B cell (primary cell): ENCODE measurements at regions not wholly inside any gene's neighbourhood (a gene's known extent, or its start where the extent isn't known, plus 50 kb on each side); places are given as distances from the start of the nearest gene placed in this dataset.

Experiments used
- ATAC-seq: fragments of 200-7000 bp; cut with Tn5 transposase; one replicate; pipeline ENCODE4 v1.10.0; 2021; ENCODE audit warnings: low read depth, mild to moderate bottlenecking, moderate number of reproducible peaks, moderate library complexity
- CTCF ChIA-PET: fragments of 350-600 bp; sonication (Branson Sonifier 250); formaldehyde crosslinking; loops from one replicate; lab custom pipeline; 2021; ENCODE audit warnings: antibody characterized with exemption, inconsistent platforms; lab: Charles Lee
- POLR2A ChIA-PET: fragments of 350-600 bp; sonication (Branson Sonifier 250); formaldehyde crosslinking; loops from one replicate; lab custom pipeline; 2021; ENCODE audit warnings: antibody characterized with exemption; lab: Charles Lee
- DNase-seq: peaks from one replicate; pipeline ENCODE4 v3.0.0; 2013
- H2AFZ ChIP-seq: 2 replicates; pipeline ENCODE4 v1.6.1; 2012; ENCODE audit warnings: mild to moderate bottlenecking, low read depth, low read length; ENCODE audit not compliant: insufficient read depth, poor library complexity, severe bottlenecking
- H3K27ac ChIP-seq, 2 donors: 1 replicate in 1 of 2; 2 replicates in 1 of 2; pipeline ENCODE4 v1.5.1; 2012 to 2013; ENCODE audit warnings: low read length in 2 of 2, mild to moderate bottlenecking in 2 of 2, moderate library complexity in 1 of 2
- H3K27me3 ChIP-seq, 4 experiments: fragments of 200-600 bp in 1 of 4; sonication (generic) in 1 of 4; replicated peaks in 1 of 4; 1 replicate in 2 of 4; 2 replicates in 2 of 4; pipeline versions ENCODE4 v1.6.1 to v1.7.0; 2013 to 2016; ENCODE audit warnings: low read length in 3 of 4, mild to moderate bottlenecking in 2 of 4, mixed read lengths in 1 of 4, moderate library complexity in 1 of 4; ENCODE audit not compliant: insufficient read depth in 4 of 4, control insufficient read depth in 3 of 4; ENCODE audit errors: control extremely low read depth in 1 of 4
- H3K36me3 ChIP-seq, 2 experiments: replicated peaks in 1 of 2; 1 replicate in 1 of 2; 2 replicates in 1 of 2; pipeline versions ENCODE4 v1.6.1 to v1.7.1; 2013; ENCODE audit warnings: low read length in 1 of 2; ENCODE audit not compliant: insufficient read depth in 2 of 2, control insufficient read depth in 1 of 2; ENCODE audit errors: control extremely low read depth in 1 of 2, extremely low read depth in 1 of 2
- H3K4me1 ChIP-seq, 2 donors: fragments of 200-600 bp in 1 of 2; sonication (generic) in 1 of 2; 1 replicate in 1 of 2; 2 replicates in 1 of 2; pipeline versions ENCODE4 v1.5.1 to v1.6.1; 2013 to 2017; ENCODE audit warnings: low read length in 2 of 2; ENCODE audit not compliant: control insufficient read depth in 2 of 2, insufficient read depth in 2 of 2
- H3K4me2 ChIP-seq: replicated peaks from 2 replicates; pipeline ENCODE3; 2012; ENCODE audit warnings: mild to moderate bottlenecking, low read depth, low read length; ENCODE audit not compliant: poor library complexity, severe bottlenecking
- H3K4me3 ChIP-seq, 5 experiments: fragments of 200-600 bp in 1 of 5; sonication (generic) in 1 of 5; 1 replicate in 3 of 5; 2 replicates in 2 of 5; pipeline versions ENCODE4 v1.5.1 to v1.7.0; 2011 to 2016; ENCODE audit warnings: low read length in 4 of 5, mild to moderate bottlenecking in 4 of 5, low read depth in 2 of 5, control low read depth in 1 of 5, moderate library complexity in 1 of 5; ENCODE audit not compliant: insufficient read depth in 1 of 5; ENCODE audit errors: control extremely low read depth in 1 of 5, extremely low read depth in 1 of 5
- H3K79me2 ChIP-seq: fragments of 200-600 bp; sonication (generic); one replicate; pipeline ENCODE4 v1.6.0; 2016; ENCODE audit warnings: low read length; ENCODE audit not compliant: control insufficient read depth, insufficient read depth
- H3K9ac ChIP-seq: fragments of 200-600 bp; sonication (generic); 2 replicates; pipeline ENCODE4 v1.6.1; 2017; ENCODE audit warnings: mild to moderate bottlenecking, low read length, moderate library complexity
- H3K9me3 ChIP-seq, 3 donors: one replicate each; pipeline versions ENCODE4 v1.6.1 to v1.7.1; 2013; ENCODE audit warnings: low read length in 2 of 3; ENCODE audit not compliant: control insufficient read depth in 2 of 3, insufficient read depth in 1 of 3; ENCODE audit errors: control extremely low read depth in 1 of 3
- H4K20me1 ChIP-seq: 2 replicates; pipeline ENCODE4 v1.6.0; 2012; ENCODE audit warnings: mild to moderate bottlenecking, low read length; ENCODE audit not compliant: insufficient read depth, control insufficient read depth, poor library complexity, severe bottlenecking
- H3K27ac Mint-ChIP-seq: one replicate; pipeline ENCODE4 v1.8.0; 2021; ENCODE audit warnings: mixed read lengths
- H3K27me3 Mint-ChIP-seq: one replicate; pipeline ENCODE4 v1.8.0; 2021; ENCODE audit warnings: mixed read lengths
- H3K4me1 Mint-ChIP-seq: one replicate; pipeline ENCODE4 v1.8.0; 2021; ENCODE audit warnings: mixed read lengths
- H3K4me3 Mint-ChIP-seq: one replicate; pipeline ENCODE4 v1.8.0; 2021; ENCODE audit warnings: mixed read lengths
- H3K9me3 Mint-ChIP-seq: one replicate; pipeline ENCODE4 v1.8.0; 2022; ENCODE audit warnings: mixed read lengths; ENCODE audit not compliant: insufficient read depth
- CTCF ChIP-seq: fragments of 200-600 bp; IDR thresholded peaks from one replicate; pipeline ENCODE4 v1.8.0; 2022; ENCODE audit warnings: antibody characterized with exemption, mild to moderate bottlenecking
- EZH2 ChIP-seq: IDR thresholded peaks from 2 replicates; pipeline ENCODE4 v1.6.1; 2012; ENCODE audit warnings: borderline replicate concordance, low read depth, mild to moderate bottlenecking, moderate library complexity, low read length; ENCODE audit not compliant: insufficient read depth, poor library complexity, severe bottlenecking
- WGBS: methylation state at CpG from one replicate; pipeline ENCODE4 v1.1.5; 2013; ENCODE audit warnings: missing lambda C conversion rate; ENCODE audit not compliant: insufficient coverage; 5-methylcytosine and 5-hydroxymethylcytosine counted together
- intact Hi-C: fragments of 100-400 bp; cut with micrococcal nuclease; formaldehyde crosslinking; loops from one replicate; pipeline ENCODE4 v1.10.0; 2022

GRCh38 chr14:38623661-38624060, 367.8 kb upstream of the CLEC14A start:
- no peak overlapping the region for H2AFZ ChIP-seq
- H3K4me3 ChIP-seq = no peak overlapping the region
- Mint-ChIP-seq H3K27ac (no peak overlapping the region), H3K4me1 (no peaks in the 10 kb centered on the region), H3K4me3 (no peak overlapping the region), H3K27me3 (no peaks in the 10 kb centered on the region), H3K9me3 (peaks cover 5% of the 10 kb centered on the region)
- H3K4me1 ChIP-seq = no peaks in the 10 kb centered on the region
- no peaks in the 10 kb centered on the region for H3K27me3 ChIP-seq
- no peaks in the 10 kb centered on the region for H3K79me2 ChIP-seq
- 100% methylated on average over 1 of the region's 2 CpGs for WGBS
- TF ChIP-seq EZH2 (no peak), CTCF (no peak)
- H3K9me3 ChIP-seq = peaks cover 0 to 14% (median under 1%) of the 10 kb centered on the region in 3 donors
- no peak overlapping the region for H3K27ac ChIP-seq
- ATAC-seq = no peak
- intact Hi-C loops = no loop called here
- no peaks in the 10 kb centered on the region for H4K20me1 ChIP-seq
- DNase-seq = no peak
- no peak overlapping the region for H3K9ac ChIP-seq
- ChIA-PET CTCF (interaction anchor here (1.1 kb wide), 1 partner anchor 14 kb away, joined by 3 read pairs; no protein-coding TSS in a partner anchor), POLR2A (no interaction called here)
- H3K4me2 ChIP-seq = no peak overlapping the region
- no peaks in the 10 kb centered on the region for H3K36me3 ChIP-seq

- H3K4me2 ChIP-seq = no peak overlapping the region
- H3K4me3 ChIP-seq = no peak overlapping the region
- H2AFZ ChIP-seq = no peak overlapping the region
- TF ChIP-seq EZH2 = no peak
- TF ChIP-seq CTCF = no peak
- H4K20me1 ChIP-seq = no peaks in the 10 kb centered on the region
- 100% methylated on average over 1 of the region's 1 CpG for WGBS
- Mint-ChIP-seq H3K4me3 (no peak overlapping the region), H3K4me1 (no peaks in the 10 kb centered on the region), H3K27me3 (no peaks in the 10 kb centered on the region), H3K9me3 (peaks cover 5% of the 10 kb centered on the region), H3K27ac (no peak overlapping the region)
- H3K4me1 ChIP-seq = no peaks in the 10 kb centered on the region
- no peak overlapping the region for H3K27ac ChIP-seq
- no peak for DNase-seq
- peaks cover 0 to 8% (median 0%) of the 10 kb centered on the region in 3 donors for H3K9me3 ChIP-seq
- H3K79me2 ChIP-seq = no peaks in the 10 kb centered on the region
- ChIA-PET POLR2A (no interaction called here), CTCF (no interaction called here)
- no peak overlapping the region for H3K9ac ChIP-seq
- no peaks in the 10 kb centered on the region for H3K27me3 ChIP-seq
- intact Hi-C loops = no loop called here
- no peak for ATAC-seq
- no peaks in the 10 kb centered on the region for H3K36me3 ChIP-seq
Measured at GRCh38 chr14:38618514-38618913, 362.6 kb upstream of the CLEC14A start.
